OCI-LY7 (cell line): ENCODE measurements at regions not wholly inside any gene's neighbourhood (a gene's known extent, or its start where the extent isn't known, plus 50 kb on each side); places are given as distances from the start of the nearest gene placed in this dataset.

ENCODE experiments used
- BruUV-seq: library from RNA; stranded (reverse); fragments of 400-500 nt; replicated peaks from 2 replicates; lab custom pipeline; 2021; lab: Mats Ljungman, UMichigan
- CTCF ChIA-PET: fragments of 300-600 bp; sonication (Branson Sonifier 250); formaldehyde crosslinking; loops from one replicate; lab custom pipeline; 2022; ENCODE audit warnings: antibody characterized with exemption; ENCODE audit not compliant: unreplicated experiment; lab: Charles Lee
- POLR2A ChIA-PET: fragments of 300-600 bp; sonication (Branson Sonifier 250); formaldehyde crosslinking; loops from one replicate; lab custom pipeline; 2022; ENCODE audit warnings: antibody characterized with exemption; lab: Charles Lee
- DNase-seq: peaks from one replicate; pipeline ENCODE4 v3.0.0-alpha.2; 2015; ENCODE audit warnings: low spot score
- H2AFZ ChIP-seq: fragments of 200-600 bp; sonication (generic), shearing (Covaris generic); 2 replicates; pipeline ENCODE4 v1.6.1; 2014; ENCODE audit warnings: mild to moderate bottlenecking, antibody characterized with exemption, low read length, moderate library complexity
- H3K27ac ChIP-seq: fragments of 200-600 bp; sonication (generic); 2 replicates; pipeline ENCODE4 v1.5.1; 2014; ENCODE audit warnings: mixed run types, low read depth, mild to moderate bottlenecking, moderate library complexity, low read length, inconsistent platforms; ENCODE audit not compliant: poor library complexity, severe bottlenecking
- H3K36me3 ChIP-seq: fragments of 200-600 bp; sonication (generic); 2 replicates; pipeline ENCODE4 v1.6.1; 2014; ENCODE audit warnings: mild to moderate bottlenecking, antibody characterized with exemption, low read length, moderate library complexity, mixed read lengths; ENCODE audit not compliant: insufficient read depth
- H3K4me1 ChIP-seq: fragments of 200-600 bp; sonication (generic); 2 replicates; pipeline ENCODE4 v1.5.1; 2014; ENCODE audit warnings: mild to moderate bottlenecking, low read length; ENCODE audit not compliant: insufficient read depth, poor library complexity, severe bottlenecking
- H3K4me2 ChIP-seq: fragments of 200-600 bp; sonication (generic); 2 replicates; pipeline ENCODE4 v1.6.1; 2014; ENCODE audit warnings: mild to moderate bottlenecking, low read length
- H3K4me3 ChIP-seq: fragments of 200-600 bp; sonication (generic); 2 replicates; pipeline ENCODE4 v1.5.1; 2014; ENCODE audit warnings: mild to moderate bottlenecking, low read depth, low read length; ENCODE audit not compliant: poor library complexity, severe bottlenecking
- H3K79me2 ChIP-seq: fragments of 200-600 bp; sonication (generic); 2 replicates; pipeline ENCODE4 v1.6.1; 2016; ENCODE audit warnings: low read depth, mild to moderate bottlenecking, low read length, moderate library complexity, mixed read lengths; ENCODE audit not compliant: insufficient read depth
- H3K9me2 ChIP-seq: fragments of 200-600 bp; sonication (generic); 2 replicates; pipeline ENCODE4 v1.6.1; 2016; ENCODE audit warnings: mild to moderate bottlenecking, low read length, mixed read lengths; ENCODE audit not compliant: insufficient read depth
- H3K9me3 ChIP-seq: fragments of 200-600 bp; sonication (generic); 2 replicates; pipeline ENCODE4 v1.6.1; 2014; ENCODE audit warnings: mild to moderate bottlenecking, mixed run types, low read length, mixed read lengths
- H4K20me1 ChIP-seq: fragments of 200-600 bp; sonication (generic); 2 replicates; pipeline ENCODE4 v1.6.1; 2014; ENCODE audit warnings: mild to moderate bottlenecking, antibody characterized with exemption, low read length, moderate library complexity, mixed read lengths; ENCODE audit not compliant: insufficient read depth
- CTCF ChIP-seq: fragments of 200-600 bp; sonication (generic); conservative IDR thresholded peaks from 2 replicates; pipeline ENCODE4 v1.5.1; 2014; ENCODE audit warnings: mild to moderate bottlenecking, antibody characterized with exemption, low read length, moderate library complexity, mixed read lengths
- EZH2phosphoT487 ChIP-seq: fragments of 200-600 bp; sonication (generic); IDR thresholded peaks from 2 replicates; pipeline ENCODE4 v1.6.1; 2018; ENCODE audit warnings: low read depth, borderline replicate concordance, mild to moderate bottlenecking, mixed run types, antibody characterized with exemption, low read length, moderate library complexity, mixed read lengths
- intact Hi-C: fragments of 100-400 bp; cut with micrococcal nuclease; formaldehyde crosslinking; loops from one replicate; pipeline ENCODE4 v1.10.0; 2022; ENCODE audit not compliant: unreplicated experiment

- Histone ChIP-seq H3K4me2 (no peak overlapping the region), H2AFZ (no peak overlapping the region), H4K20me1 (no peaks in the 10 kb centered on the region), H3K36me3 (no peaks in the 10 kb centered on the region), H3K9me2 (no peaks in the 10 kb centered on the region), H3K9me3 (no peaks in the 10 kb centered on the region), H3K4me1 (no peaks in the 10 kb centered on the region), H3K4me3 (no peak overlapping the region), H3K79me2 (no peaks in the 10 kb centered on the region), H3K27ac (no peak overlapping the region)
- no peak for DNase-seq
- CTCF ChIA-PET = no interaction called here
- intact Hi-C loops = no loop called here
- no TSS peak for BruUV-seq
- no peak for TF ChIP-seq CTCF
- no peak for TF ChIP-seq EZH2phosphoT487
- POLR2A ChIA-PET = no interaction called here
Observed at GRCh38 chr7:82548141-82548688, 104.6 kb upstream of the CACNA2D1 start.

- DNase-seq = no peak
- H3K79me2 ChIP-seq = no peaks in the 10 kb centered on the region
- H3K9me2 ChIP-seq = no peaks in the 10 kb centered on the region
- H3K27ac ChIP-seq = no peak overlapping the region
- TF ChIP-seq CTCF = no peak
- no peak for TF ChIP-seq EZH2phosphoT487
- no peaks in the 10 kb centered on the region for H4K20me1 ChIP-seq
- no peak overlapping the region for H3K4me3 ChIP-seq
- ChIA-PET CTCF (no interaction called here), POLR2A (no interaction called here)
- no TSS peak for BruUV-seq
- H3K36me3 ChIP-seq = no peaks in the 10 kb centered on the region
- no peak overlapping the region for H3K4me2 ChIP-seq
- intact Hi-C loops = no loop called here
- no peaks in the 10 kb centered on the region for H3K4me1 ChIP-seq
- H3K9me3 ChIP-seq = no peaks in the 10 kb centered on the region
- no peak overlapping the region for H2AFZ ChIP-seq
Observed at GRCh38 chr7:82542665-82543064, 99.1 kb upstream of the CACNA2D1 start.

- Histone ChIP-seq H3K4me2 (no peak overlapping the region), H3K9me3 (no peaks in the 10 kb centered on the region), H4K20me1 (no peaks in the 10 kb centered on the region), H3K36me3 (no peaks in the 10 kb centered on the region), H3K4me3 (no peak overlapping the region), H3K9me2 (no peaks in the 10 kb centered on the region), H3K27ac (no peak overlapping the region), H3K79me2 (no peaks in the 10 kb centered on the region), H3K4me1 (no peaks in the 10 kb centered on the region), H2AFZ (no peak overlapping the region)
- ChIA-PET CTCF (no interaction called here), POLR2A (no interaction called here)
- intact Hi-C loops = no loop called here
- BruUV-seq = no TSS peak
- TF ChIP-seq EZH2phosphoT487 (no peak), CTCF (no peak)
- no peak for DNase-seq
Observed at GRCh38 chr7:82539969-82540368, 96.4 kb upstream of the CACNA2D1 start.
